Heart left ventricle (tissue), 16 donors: ENCODE measurements at regions not wholly inside any gene's neighbourhood (a gene's known extent, or its start where the extent isn't known, plus 50 kb on each side); places are given as distances from the start of the nearest gene placed in this dataset.

Source experiments
- ATAC-seq, 4 donors: fragments of 200-7000 bp; cut with Tn5 transposase; one replicate each; pipeline ENCODE4 v1.9.1; 2020 to 2022; ENCODE audit warnings: moderate library complexity in 4 of 4, mild to moderate bottlenecking in 3 of 4, moderate number of reproducible peaks in 1 of 4
- DNase-seq, 5 donors: peaks; one replicate each; pipeline ENCODE4 v3.0.0-alpha.2; 2020
- H3K27ac ChIP-seq, 12 donors: fragments of 200-600 bp; sonication (generic) in 4 of 12; one replicate each; pipeline versions ENCODE4 v1.5.0 to v1.8.0; 2016 to 2022; ENCODE audit warnings: mild to moderate bottlenecking in 2 of 12
- H3K27me3 ChIP-seq, 9 donors: fragments of 200-600 bp; sonication (generic) in 2 of 9; one replicate each; pipeline versions ENCODE4 v1.5.1 to v1.8.0; 2016 to 2022; ENCODE audit warnings: mild to moderate bottlenecking in 3 of 9
- H3K36me3 ChIP-seq, 9 donors: fragments of 200-600 bp; sonication (generic) in 2 of 9; one replicate each; pipeline versions ENCODE4 v1.5.0 to v1.8.0; 2018 to 2022; ENCODE audit warnings: mild to moderate bottlenecking in 2 of 9
- H3K4me1 ChIP-seq, 12 donors: fragments of 200-600 bp; sonication (generic) in 4 of 12; one replicate each; pipeline versions ENCODE4 v1.5.0 to v1.8.0; 2016 to 2022; ENCODE audit warnings: mild to moderate bottlenecking in 3 of 12
- H3K4me3 ChIP-seq, 12 donors: fragments of 200-600 bp; sonication (generic) in 4 of 12; one replicate each; pipeline versions ENCODE4 v1.5.0 to v1.8.0; 2017 to 2022; ENCODE audit warnings: mild to moderate bottlenecking in 9 of 12, moderate library complexity in 4 of 12
- H3K9me3 ChIP-seq, 12 donors: fragments of 200-600 bp; sonication (generic) in 4 of 12; one replicate each; pipeline versions ENCODE4 v1.5.0 to v1.8.0; 2016 to 2022; ENCODE audit warnings: mild to moderate bottlenecking in 1 of 12
- POLR2A ChIP-seq, 2 donors: fragments of 450-650 bp; IDR thresholded peaks; one replicate each; pipeline ENCODE4 v1.6.1; 2017; ENCODE audit warnings: antibody characterized with exemption in 2 of 2, mild to moderate bottlenecking in 2 of 2, moderate library complexity in 2 of 2
- WGBS, 4 donors: extraction: QIAGEN DNeasy Blood & Tissue Kit in 2 of 4; methylation state at CpG; one replicate each; pipeline versions ENCODE4 v1.1.5 to v1.1.7; 2013 to 2018; 5-methylcytosine and 5-hydroxymethylcytosine counted together
- intact Hi-C, 10 donors: fragments of 100-400 bp; cut with DNase I; formaldehyde crosslinking; loops; one replicate each; pipeline versions ENCODE4 v1.11.1 to v1.14.2; 2022
- TF ChIP-seq, protein P1 (sequence below), 12 donors: fragments of 200-600 bp; sonication (generic) in 4 of 12; IDR thresholded peaks; one replicate each; pipeline versions ENCODE4 v1.5.0 to v1.8.0; 2018 to 2022; ENCODE audit warnings: antibody characterized with exemption in 12 of 12, mild to moderate bottlenecking in 5 of 12
- donor health status: ischemic (EF 13 %, LVEDD 7.1; RV severe dilation, severe dysfunction).
- donor health status: healthy with polysubstance abuse.
- donor health status: DM: no; HTN: yes; CAD: no.
- donor health status: DM: no; HTN: no; CAD: no.
- donor health status: ischemic (EF 25% LVEDD 6.9; RV normal size, moderate dysfunction).
- donor health status: ischemic (EF 25% LVEDD 5.7; RV mildly dilated, moderate dysfunction).
- donor health status: healthy.
- donor health status: DM: yes; HTN: yes; CAD: no.
- donor health status: ischemic (EF 35%, LVEDD 5.7; RV mildly dilated, moderate dysfunction).
- donor health status: nonischemic (EF 11% LVEDD 7.7; RV severe dilation, severe dysfunction).
- donor health status: DM: yes; HTN: yes; CAD: no.
- donor health status: PGD.
- donor health status: ischemic (EF 29% LVEDD 5.4; RV normal size, mild dysfunction).
- donor health status: nonischemic (EF 23%, LVEDD 6.1; RV moderate dilation, normal function).

DNA sequence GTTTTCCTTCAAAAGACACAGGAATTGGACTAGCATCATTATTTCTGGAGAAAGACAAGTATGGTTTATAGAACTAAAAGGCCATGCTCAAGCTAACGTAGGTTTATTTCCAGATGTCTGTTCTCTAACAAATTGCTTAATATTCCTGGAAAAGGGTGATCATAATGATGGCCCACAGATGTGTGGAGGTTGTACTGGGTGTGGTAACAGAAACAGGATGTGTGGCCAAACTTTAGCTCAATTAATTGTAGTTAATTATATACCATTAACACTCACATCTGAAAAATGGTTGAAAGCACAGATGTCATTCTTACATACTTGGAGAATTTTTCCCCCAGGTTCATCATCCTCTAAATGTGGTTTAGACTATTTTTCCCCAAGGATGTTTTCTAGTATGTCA is 292.7 kb upstream of the RASA1 start:
- peak overlapping the region in 8 of 12 donors; percentile 2 to 86 (median 34) for H3K27ac ChIP-seq
- ATAC-seq = peak; percentile 41 to 70 (median 66)

DNA sequence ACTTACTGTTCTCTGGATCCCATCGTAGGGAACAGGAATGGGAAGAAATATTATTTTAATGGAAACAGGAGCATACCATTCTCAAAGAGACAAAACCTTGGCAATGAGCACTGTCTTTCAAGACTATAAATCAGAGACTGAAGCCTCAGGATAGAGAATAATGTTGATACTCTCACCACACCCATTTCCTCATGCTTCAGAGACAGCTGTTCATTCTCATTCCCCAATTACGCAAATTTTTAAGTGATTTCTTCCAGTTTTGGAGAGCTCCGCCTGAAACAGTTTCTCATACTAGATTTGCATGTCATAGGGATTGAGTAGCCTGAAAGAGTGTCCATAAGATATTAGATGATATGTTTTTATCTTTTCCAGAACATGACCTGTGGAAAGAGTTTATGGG is 290.5 kb upstream of the RASA1 start:
- no peak overlapping the region for H3K4me3 ChIP-seq
- peak overlapping the region in 8 of 12 donors; percentile 23 to 86 (median 60) for H3K27ac ChIP-seq
- peaks cover 0 to 59% (median 0%) of the 10 kb centered on the region in 12 donors for H3K4me1 ChIP-seq
- WGBS, 4 donors = 53 to 78% (median 68%) methylated on average over 3 of the region's 3 CpGs
- peak; percentile 47 to 75 (median 73) for ATAC-seq
- intact Hi-C loops = no loop called here
- H3K9me3 ChIP-seq = no peaks in the 10 kb centered on the region
- no peaks in the 10 kb centered on the region for H3K27me3 ChIP-seq
- no peak for DNase-seq
- TF ChIP-seq POLR2A (IDR thresholded peaks at IDR 0.05) = no peak
- TF ChIP-seq, protein P1, sequence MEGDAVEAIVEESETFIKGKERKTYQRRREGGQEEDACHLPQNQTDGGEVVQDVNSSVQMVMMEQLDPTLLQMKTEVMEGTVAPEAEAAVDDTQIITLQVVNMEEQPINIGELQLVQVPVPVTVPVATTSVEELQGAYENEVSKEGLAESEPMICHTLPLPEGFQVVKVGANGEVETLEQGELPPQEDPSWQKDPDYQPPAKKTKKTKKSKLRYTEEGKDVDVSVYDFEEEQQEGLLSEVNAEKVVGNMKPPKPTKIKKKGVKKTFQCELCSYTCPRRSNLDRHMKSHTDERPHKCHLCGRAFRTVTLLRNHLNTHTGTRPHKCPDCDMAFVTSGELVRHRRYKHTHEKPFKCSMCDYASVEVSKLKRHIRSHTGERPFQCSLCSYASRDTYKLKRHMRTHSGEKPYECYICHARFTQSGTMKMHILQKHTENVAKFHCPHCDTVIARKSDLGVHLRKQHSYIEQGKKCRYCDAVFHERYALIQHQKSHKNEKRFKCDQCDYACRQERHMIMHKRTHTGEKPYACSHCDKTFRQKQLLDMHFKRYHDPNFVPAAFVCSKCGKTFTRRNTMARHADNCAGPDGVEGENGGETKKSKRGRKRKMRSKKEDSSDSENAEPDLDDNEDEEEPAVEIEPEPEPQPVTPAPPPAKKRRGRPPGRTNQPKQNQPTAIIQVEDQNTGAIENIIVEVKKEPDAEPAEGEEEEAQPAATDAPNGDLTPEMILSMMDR (IDR thresholded peaks at IDR 0.05) = no peak
- no peaks in the 10 kb centered on the region for H3K36me3 ChIP-seq

More for the DNA sequence above, 292.7 kb upstream of the RASA1 start:
- H3K4me3 ChIP-seq = no peak overlapping the region
- no peaks in the 10 kb centered on the region for H3K9me3 ChIP-seq
- DNase-seq = no peak
- intact Hi-C loops = no loop called here
- peaks cover 0 to 61% (median 0%) of the 10 kb centered on the region in 12 donors for H3K4me1 ChIP-seq
- 33 to 57% (median 42%) methylated on average over 1 of the region's 1 CpG for WGBS, 4 donors
- H3K36me3 ChIP-seq = no peaks in the 10 kb centered on the region
- TF ChIP-seq, protein P1 (IDR thresholded peaks at IDR 0.05) = no peak
- TF ChIP-seq POLR2A (IDR thresholded peaks at IDR 0.05) = no peak
- H3K27me3 ChIP-seq = no peaks in the 10 kb centered on the region

DNA sequence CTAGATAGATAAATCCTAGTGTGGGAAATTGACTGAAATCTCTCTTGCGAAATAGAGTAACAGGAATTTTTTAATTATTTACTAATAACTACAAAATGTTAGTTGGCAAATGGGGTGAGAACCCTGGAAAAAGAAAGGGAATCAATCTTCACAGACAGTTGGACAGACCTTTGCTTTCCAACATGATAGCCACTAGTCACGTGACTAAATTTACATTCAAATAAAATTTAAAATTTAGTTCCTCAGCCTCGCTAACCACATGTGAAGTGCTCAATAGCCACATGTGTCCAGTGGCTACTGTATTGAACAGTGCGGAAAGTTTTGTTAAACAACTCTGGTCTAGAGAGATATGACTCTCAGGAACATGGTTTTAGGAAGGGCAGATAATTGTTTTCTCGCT is 289.9 kb upstream of the RASA1 start:
- H3K27ac ChIP-seq = peak overlapping the region in 9 of 12 donors; percentile 14 to 86 (median 51)
- 73 to 87% (median 77%) methylated on average over 5 of the region's 5 CpGs for WGBS, 4 donors

DNA sequence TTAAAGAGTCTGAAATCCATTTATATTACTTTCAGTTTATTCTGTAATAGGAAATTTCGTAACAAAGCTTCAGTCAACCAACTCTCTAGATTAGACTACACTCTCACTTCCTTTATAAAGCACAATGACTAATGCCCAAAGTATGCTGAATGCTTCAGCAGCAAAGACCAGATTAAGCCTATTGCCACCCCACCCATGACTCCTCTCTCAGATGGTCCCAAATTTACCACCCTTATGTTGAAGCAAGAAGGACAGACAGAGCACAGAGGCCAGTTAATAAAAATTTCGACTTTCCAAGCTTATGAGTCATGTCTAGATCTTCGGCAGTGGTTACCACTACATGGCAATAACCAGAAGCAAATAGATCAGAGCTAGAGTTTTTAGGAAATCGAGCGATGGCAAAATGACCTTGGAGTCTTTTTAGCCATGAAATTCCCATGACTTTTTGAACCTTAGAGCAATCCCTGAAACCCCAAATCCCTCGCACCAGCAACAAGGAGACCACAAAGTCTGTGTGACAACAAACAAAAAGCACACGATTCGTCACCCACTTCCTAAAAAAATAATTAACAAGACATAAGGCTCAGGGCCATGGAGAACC is 287.8 kb upstream of the RASA1 start:
- intact Hi-C loops = no loop called here
- ATAC-seq (peak in 3 of 4 donors; percentile 86 to 94 (median 88)), DNase-seq (no peak)
- no peak overlapping the region for H3K4me3 ChIP-seq
- no peaks in the 10 kb centered on the region for H3K9me3 ChIP-seq
- TF ChIP-seq, protein P1 (IDR thresholded peaks at IDR 0.05) = no peak
- no peak for TF ChIP-seq POLR2A (IDR thresholded peaks at IDR 0.05)
- no peaks in the 10 kb centered on the region for H3K36me3 ChIP-seq
- H3K27ac ChIP-seq = peak overlapping the region in 8 of 12 donors; percentile 14 to 86 (median 44)
- peaks cover 0 to 57% (median 0%) of the 10 kb centered on the region in 12 donors for H3K4me1 ChIP-seq
- H3K27me3 ChIP-seq = no peaks in the 10 kb centered on the region
- 72 to 80% (median 75%) methylated on average over 8 of the region's 8 CpGs for WGBS, 4 donors

More for the DNA sequence above, 289.9 kb upstream of the RASA1 start:
- Histone ChIP-seq H3K9me3 (no peaks in the 10 kb centered on the region), H3K4me3 (no peak overlapping the region), H3K36me3 (no peaks in the 10 kb centered on the region), H3K4me1 (peaks cover 0 to 59% (median 0%) of the 10 kb centered on the region in 12 donors), H3K27me3 (no peaks in the 10 kb centered on the region)
- TF ChIP-seq POLR2A (IDR thresholded peaks at IDR 0.05) = no peak
- TF ChIP-seq, protein P1 (IDR thresholded peaks at IDR 0.05) = no peak
- DNase-seq (no peak), ATAC-seq (no peak)
- intact Hi-C loops = no loop called here
